Activated T-cell treated with anti-CD3 and anti-CD28 coated beads for 24 hours (primary cell): ENCODE measurements at regions not wholly inside any gene's neighbourhood (a gene's known extent, or its start where the extent isn't known, plus 50 kb on each side); places are given as distances from the start of the nearest gene placed in this dataset.

Source experiments
- DNase-seq: peaks from one replicate; pipeline ENCODE4 v3.0.0-alpha.2; 2020; ENCODE audit warnings: low read depth

DNA sequence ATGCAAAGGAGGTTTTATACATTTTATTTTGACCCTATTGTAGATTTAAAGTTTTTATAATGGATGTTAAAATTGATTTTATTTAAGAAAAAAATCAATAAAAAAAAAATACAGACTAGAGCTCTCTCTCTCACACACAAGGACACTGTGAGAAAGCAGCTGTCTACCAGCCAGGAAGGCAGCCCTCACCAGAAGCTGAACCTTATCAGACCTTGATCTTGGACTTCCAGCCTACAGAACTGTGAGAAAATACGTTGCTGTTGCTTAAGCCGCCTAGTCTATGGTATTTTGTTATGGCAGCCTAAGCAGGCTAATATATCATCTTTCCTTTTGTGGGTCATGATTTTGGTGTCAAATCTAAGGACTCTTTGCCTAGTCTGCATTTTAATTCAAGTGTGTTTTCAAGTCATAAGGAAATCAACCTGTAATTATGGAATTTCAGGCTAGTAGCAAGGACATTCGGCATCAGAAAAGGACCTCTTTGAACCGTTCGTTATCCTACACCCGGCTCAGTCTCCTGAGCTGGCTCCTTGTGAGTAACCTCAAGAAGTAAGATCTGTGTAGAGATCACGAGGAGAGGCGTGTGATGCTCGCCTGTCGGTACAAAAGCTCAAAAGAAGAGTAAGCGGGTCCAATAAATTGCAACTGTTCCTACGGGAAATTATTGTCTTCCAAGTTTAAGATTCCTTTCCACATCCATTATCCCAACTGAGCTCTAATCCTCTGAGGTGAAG, 98.2 kb downstream of the PDCL3 start:
- DNase-seq: no peak

DNA sequence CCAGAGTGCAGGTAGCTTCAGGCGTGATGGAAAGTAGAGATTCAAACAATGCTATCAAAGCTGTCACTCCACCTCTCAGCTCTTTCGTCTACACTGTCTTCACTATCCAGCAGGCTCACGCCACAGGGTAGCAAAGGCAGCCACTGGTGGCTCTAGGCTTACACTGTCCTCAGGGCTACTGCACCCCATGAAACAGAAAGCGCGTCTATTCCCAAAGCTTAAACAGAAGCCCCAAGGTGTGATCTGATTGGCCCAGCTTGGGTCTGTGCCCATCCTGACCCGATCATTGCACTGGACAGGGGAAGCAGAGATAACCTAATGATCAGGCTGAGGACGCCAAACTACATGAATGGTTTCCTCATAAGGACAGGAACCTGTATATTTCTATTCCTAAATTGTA, 100.1 kb downstream of the PDCL3 start:
- no peak for DNase-seq

- no peak for DNase-seq
Measured at GRCh38 chr2:100664021-100664755, 101.4 kb downstream of the PDCL3 start.

- no peak for DNase-seq
Measured at GRCh38 chr2:100664756-100665101, 101.9 kb downstream of the PDCL3 start.

DNA sequence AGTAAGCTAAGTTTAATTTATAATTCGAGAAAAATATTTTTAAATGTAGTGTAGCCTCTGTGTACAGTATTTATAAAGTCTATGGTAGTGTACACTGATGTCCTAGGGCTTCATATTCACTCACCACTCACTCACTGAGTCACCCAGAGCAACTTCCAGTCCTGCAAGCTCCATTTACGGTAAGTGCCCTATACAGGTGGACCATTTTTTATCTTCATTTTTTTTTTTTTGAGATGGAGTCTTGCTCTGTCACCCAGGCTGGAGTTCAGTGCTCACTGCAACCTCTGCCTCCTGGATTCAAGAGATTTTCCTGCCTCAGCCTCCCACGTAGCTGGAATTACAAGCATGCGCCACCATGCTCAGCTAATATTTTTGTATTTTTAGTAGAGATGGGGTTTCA, 104.2 kb downstream of the PDCL3 start:
- DNase-seq: no peak

DNA sequence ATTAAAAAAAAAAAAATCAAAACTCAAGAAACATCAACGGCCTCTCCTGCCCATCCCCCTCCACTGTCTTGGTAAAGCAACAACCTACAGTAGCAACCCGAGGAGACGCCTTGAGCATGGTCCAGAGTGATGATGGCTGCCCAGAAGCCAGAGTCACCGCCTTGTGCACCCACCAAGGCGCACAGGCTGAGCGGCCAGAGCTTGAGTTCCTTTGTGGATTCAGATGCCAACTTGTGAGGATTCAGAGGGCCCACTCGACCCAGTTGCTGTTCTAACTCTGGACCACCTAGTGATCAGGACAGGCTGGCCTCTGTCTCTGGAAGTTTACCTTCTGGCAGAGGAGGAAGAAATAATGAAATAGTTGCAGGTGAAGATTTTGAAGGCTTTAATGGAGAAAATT, 105.0 kb downstream of the PDCL3 start:
- DNase-seq: no peak

- DNase-seq: no peak
Measured at GRCh38 chr2:100670232-100670631, 107.4 kb downstream of the PDCL3 start.

- no peak for DNase-seq
Measured at GRCh38 chr2:100673115-100673514, 110.3 kb downstream of the PDCL3 start.

- DNase-seq: no peak
Measured at GRCh38 chr2:100673691-100674485, 111.1 kb downstream of the PDCL3 start.

DNA sequence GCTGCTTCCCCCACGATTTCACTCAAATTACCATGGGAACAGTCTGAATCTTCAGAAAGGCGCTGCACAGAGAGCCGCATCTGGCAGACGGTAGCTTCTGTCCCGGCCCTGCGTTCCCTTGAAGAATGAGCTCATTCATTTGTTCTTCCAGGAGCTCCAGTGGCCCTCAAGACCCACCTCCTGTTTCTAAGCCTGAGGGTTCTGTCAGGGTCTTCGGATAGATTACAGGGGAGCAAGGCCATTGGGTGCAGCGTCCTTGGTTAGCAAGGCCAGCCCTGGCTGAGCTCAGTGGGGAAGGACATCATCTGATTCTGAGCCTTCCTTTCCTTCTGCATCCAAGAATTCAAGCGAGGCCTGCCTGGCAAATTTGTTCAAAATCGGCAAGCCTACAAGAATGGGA, 111.9 kb downstream of the PDCL3 start:
- no peak for DNase-seq

DNA sequence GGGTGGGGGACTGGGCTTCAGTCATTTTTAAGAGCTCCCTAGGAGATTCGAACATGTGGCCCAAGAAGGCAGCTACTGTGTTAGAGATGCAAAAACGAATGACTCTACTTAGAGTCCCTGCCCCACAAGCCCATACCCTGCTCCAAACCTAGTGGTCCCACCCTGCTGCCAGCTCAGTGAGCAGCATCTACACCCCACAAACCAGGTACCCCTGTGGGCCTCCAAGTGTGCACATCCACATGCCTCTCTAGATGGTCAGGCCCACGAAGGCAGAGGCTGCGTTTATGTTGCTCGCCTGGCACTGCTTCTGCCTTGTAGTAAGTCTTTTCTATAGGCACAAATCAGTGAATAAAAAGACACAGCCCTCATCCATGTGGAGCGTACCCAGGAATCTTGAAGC, 112.6 kb downstream of the PDCL3 start:
- DNase-seq: no peak

- no peak for DNase-seq
Measured at GRCh38 chr2:100675855-100676254, 113.1 kb downstream of the PDCL3 start.

GRCh38 chr2:100676346-100676745, 113.6 kb downstream of the PDCL3 start:
- no peak for DNase-seq

GRCh38 chr2:100677611-100678185, 114.9 kb downstream of the PDCL3 start:
- DNase-seq: no peak

DNA sequence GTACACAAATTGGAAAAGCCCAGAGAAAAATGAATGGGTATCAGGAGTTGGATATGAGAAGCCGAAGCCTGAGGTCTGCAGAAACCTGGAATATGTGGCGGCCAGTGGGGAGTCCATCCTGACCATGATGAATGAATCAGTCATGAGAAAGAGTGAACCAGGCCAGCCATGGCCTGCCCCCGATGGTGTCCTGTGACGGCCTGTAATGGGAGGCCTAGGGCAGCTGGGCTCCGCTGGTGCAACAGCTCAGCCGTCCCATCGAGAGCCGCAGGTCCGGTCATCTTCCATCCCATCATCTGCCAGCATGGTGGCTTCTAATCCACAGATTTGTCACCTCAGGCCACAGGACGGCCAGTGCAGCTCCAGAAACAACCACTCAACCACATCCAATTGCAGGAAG, 116.4 kb downstream of the PDCL3 start:
- DNase-seq: no peak

DNA sequence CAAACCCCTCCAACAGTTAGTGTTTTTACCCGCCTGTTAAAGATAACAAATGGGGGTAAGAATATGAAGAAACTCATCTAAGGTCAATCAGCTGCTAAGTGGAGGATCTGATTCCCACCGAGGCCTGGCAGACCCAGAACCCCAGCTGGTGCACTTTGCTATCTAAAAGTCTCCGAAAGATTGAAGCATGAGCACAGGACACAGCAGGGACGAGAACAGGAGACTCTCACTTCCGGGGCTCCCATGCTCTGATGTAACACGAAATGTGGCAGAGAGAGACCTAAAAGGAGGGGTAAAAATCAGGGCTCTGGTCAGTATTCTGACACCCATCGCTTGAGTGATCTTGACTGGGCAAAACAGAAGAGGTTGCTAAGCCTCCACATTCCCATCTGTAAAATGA, 119.7 kb downstream of the PDCL3 start:
- DNase-seq: no peak

GRCh38 chr2:100683231-100683630, 120.4 kb downstream of the PDCL3 start:
- DNase-seq: no peak

GRCh38 chr2:100691846-100692245, 128.1 kb upstream of the NPAS2 start:
- no peak for DNase-seq

- DNase-seq: no peak
Measured at GRCh38 chr2:100692381-100692780, 127.6 kb upstream of the NPAS2 start.

DNA sequence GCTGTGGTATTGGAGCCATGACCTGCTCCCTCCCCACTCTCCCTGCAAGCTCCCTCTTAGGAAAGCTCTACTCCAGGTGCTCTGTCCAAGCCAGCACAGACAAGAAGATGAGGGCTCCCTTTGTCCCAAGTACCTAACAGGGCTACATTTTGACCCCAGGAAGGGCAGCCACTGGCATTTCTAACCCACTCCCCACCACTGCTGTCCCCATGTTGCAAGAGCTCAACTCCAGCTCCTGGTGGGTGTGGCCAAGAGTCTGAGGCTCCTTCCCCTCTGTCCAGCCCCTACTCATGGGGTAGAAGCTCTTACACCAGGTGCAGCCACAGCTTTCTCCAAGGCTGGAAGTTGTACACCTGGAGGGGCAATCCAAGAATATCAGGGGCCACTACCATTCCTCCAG, 127.0 kb upstream of the NPAS2 start:
- DNase-seq: no peak

GRCh38 chr2:100699131-100699530, 120.8 kb upstream of the NPAS2 start:
- DNase-seq: no peak

- DNase-seq: no peak
Measured at GRCh38 chr2:100702438-100703109, 117.4 kb upstream of the NPAS2 start.
